Left kidney (tissue), 1 donor: ENCODE measurements at regions not wholly inside any gene's neighbourhood (a gene's known extent, or its start where the extent isn't known, plus 50 kb on each side); places are given as distances from the start of the nearest gene placed in this dataset.

Experiments used
- DNase-seq: peaks from one replicate; pipeline ENCODE4 v3.0.0-alpha.2; 2013

DNA sequence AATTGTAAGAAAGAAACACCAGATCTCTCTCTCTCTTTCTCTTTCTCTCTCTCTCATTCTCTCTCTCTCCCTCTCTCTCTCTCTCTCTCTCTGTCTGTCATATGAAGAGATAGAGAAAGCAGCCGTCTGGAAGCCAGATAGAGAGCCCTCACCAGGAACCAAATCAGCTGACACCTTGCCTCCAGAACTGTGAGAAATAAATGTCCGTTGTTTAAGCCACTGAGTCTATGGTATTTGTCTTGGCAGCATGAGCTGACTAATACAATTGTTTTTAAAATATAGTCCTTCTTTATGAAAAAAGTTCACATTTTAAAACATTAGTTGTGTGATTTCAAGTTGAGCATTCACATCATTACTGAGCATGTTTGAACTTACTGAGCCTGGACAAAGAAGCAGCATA is 275.6 kb downstream of the CETN3 start:
- DNase-seq, result no peak

GRCh38 chr5:90131383-90132133 is 278.0 kb downstream of the CETN3 start:
- DNase-seq, result no peak

DNA sequence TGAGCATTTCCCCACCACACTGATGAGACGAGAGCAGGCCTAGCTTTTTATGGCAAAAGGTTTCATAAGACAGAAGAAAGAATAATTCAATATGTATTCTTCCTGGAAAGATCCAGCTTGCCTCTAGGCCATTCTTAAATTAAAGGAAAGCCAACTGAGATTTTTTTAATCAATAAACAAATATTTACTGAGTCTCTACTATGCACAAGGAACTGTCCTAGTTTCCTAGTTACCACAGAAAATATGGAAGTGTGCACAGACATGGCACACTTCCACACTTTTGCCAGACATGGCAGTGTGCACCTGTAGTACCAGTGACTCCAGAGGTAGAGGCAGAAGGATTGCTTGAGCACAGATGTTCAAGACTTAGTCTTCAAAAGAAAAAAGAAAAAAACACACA is 281.0 kb downstream of the CETN3 start:
- no peak for DNase-seq

DNA sequence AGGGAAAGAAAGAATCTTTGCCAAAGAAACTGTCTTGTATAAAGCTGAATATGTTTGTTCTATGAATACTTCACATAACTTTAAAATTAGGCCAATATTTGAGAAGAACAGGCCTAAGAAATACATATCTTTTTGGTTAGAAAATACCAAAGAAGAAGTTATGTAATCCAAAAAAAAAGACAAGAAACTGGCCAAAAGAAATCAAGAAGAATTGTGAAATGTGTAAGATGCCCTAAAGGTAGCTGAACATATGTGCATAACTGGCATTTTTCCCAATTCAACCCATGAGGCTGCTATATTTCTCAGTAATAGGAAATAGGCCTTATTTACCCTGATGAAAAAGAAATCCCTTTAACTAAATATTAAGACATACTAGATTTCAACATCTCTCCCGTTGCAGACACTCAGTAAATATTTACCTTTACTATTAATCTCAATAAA is 290.0 kb downstream of the CETN3 start:
- no peak for DNase-seq

GRCh38 chr5:90117005-90117404 is 292.6 kb downstream of the CETN3 start:
- no peak for DNase-seq

GRCh38 chr5:90113108-90113507 is 296.4 kb downstream of the CETN3 start:
- no peak for DNase-seq

DNA sequence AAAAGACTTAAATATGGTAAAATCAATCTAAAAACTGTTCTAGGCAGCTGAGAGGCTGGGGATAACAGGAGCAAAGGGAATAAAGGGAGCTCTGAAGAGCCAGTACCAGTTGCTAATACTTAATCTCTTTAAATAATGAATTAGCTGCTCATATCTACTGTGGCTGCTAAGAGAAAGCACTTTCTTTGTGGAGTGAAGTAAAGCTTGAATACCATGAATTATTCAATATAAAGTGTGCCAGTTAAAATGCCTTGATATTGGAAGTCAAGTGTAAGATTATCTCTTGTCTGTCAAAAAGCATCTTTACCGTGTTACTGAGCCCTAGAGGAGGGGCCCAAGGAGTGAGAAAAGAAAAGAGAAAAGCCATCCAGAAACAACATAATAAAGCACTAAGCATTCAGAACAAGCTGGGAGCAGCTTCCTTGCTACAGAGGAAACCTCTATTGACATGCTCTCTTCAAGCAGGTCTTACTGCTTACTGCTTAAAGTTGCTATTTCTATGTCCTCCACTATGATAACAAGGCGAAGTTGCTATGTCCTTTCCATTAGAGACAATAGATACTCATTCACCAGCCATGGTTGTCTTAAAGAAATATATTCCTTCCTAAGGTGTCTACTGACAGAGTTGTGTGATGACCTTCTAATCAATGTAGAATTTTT is 297.4 kb downstream of the CETN3 start:
- no peak for DNase-seq

DNA sequence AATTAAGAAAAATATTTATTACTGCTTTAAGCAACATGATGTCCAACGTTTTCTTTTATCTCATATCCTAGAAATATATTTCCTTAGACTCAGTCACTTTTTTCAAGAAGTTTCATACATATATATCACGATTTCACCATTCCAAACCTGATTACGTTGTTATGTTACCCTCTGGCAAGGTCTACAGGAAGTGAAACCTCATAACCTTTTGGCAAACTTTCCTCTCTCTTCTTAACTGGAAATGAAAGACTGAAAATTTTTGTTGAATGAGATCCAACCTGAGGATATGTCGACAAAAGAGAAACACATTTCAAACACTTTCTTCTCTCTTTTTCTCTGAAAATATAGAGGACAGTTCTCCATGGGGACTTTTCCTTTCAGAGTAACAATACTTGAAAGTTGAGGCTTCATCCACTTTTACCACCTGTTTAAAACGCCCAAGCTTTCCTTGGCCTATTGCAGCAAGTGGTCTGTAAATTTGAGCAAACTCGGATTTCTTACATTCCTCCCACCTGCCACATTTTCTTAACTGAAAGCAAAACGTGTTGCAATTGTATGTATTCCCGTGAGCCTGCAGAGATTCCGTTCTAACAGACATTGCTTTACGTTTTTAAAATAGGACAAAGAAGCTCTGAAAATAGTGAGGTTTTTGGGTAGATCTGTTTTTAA is 298.1 kb downstream of the CETN3 start:
- DNase-seq, result no peak

GRCh38 chr5:90109285-90109684 is 300.3 kb downstream of the CETN3 start:
- no peak for DNase-seq

DNA sequence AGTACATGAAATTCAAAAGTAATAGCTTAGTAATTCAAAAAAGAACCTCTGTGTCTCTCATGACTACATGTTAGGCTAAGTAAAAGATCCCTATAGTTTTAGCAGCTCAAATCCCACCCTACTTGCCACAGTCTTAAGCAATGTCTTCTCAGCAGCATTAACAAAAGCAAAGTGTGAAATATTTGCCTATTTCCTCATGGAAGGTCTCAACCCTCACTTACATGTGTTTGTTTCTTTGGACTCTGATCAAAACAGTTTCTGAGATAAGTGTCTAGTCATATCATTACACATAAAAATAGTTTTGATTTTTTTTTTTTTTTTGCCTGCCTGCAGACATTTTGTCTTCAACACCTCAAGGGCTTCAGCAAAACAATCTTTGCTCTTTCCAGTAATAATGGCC is 310.5 kb downstream of the CETN3 start:
- DNase-seq, result no peak

GRCh38 chr5:90097082-90097477 is 312.5 kb downstream of the CETN3 start:
- no peak for DNase-seq

DNA sequence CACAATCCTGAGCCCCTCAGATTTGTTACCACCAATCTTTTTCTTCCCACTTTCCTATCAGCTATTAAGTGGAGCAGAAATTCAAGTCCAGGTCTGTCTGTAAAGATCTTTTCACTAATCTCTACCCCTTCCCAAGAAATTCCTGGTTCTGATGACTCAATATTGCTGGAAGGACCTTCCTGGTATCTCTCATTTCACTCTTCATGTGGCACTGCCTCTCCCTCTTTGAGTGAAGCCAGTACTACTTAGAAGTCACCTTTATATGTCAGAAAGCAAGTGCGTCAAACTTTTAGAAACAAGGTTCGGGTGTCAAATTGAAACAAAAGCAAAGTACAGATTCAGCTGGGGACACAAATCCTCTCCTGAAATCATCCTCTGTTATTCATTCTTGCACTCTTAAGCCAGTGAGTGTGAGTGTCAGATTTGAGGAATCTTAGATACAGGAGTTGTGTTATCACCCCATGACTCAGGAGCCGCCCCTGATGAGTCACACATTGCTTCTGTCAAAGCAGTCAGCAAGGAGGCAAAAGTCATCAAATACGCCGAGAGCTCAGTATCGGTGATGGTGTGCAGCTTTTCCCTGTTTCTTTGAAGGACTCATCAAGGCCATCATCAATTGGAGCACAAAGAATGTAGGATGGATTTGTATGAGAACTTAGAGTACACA is 313.0 kb downstream of the CETN3 start:
- no peak for DNase-seq

DNA sequence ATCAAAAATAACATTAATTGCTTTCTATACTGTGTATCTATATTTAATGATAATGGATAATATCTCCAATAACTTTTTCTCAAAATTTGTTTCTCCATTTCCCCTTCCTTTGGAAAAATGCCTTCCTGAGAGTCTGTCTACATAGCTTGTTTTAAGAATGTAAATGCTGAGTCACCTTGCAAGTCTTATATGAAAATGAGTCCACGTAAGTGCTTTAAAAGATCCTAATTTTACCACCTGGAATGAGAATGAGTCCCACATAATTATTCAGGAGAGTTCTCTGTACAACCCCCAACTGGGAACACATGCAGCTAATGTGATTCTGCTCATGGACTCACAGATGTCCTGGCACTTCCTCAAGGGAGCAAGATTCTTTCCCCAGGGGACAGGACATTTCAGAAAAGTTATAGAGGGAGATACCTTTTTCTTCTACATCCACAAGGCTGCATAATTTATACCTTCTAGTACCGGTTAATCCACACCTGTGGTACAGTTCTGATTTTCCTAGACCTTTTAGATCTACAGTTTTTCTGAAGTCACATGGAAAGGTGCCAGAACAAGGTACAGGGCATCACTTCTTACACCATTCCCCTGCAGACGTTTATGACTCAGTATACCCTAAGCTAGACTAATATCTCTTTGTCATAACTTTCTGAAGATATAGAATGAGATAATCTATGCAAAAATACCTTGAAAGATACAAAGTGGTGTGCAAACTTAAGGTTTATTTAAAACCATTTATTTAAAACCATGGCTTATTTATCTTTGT is 314.1 kb downstream of the CETN3 start:
- DNase-seq, result no peak

GRCh38 chr5:90093751-90094485 is 315.6 kb downstream of the CETN3 start:
- DNase-seq, result peak; percentile 29

DNA sequence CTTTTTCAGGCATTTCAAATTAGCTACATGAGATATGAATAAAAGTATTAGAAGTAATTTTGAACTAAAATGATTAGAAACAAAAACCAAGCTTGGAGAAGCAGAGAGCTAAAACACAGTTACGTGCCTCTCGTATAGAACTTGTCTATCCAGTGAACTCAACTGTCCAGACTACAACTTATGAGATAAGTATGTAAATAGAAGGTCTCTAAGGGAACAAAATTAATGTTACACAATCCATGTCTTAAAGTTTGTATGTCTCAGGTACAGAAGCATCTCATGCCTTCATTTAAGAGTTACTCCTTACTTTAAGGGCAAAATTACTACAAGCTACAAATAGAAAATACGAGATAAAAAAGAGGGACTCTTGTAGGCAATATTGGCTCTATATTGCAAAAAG is 316.8 kb downstream of the CETN3 start:
- DNase-seq, result no peak

DNA sequence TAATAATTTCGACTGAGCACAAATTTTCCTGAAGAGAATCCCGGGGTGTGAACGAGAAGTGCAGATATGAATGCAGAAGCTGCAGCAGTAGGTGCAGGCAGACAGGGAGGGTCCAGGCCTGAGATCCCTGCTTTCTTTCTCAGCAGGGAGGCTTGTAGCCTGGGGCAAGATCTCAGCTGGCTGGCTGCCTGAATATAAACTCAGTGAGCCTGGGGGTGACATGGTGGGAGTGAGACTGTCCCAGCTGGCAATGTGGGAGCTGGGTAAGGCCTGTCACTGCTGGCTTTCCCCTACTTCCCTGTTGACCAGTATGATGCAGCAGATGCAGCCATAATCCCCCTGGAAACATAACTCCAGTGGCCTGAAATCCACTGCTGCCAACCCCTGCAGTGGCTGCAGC is 325.2 kb downstream of the CETN3 start:
- DNase-seq, result no peak

DNA sequence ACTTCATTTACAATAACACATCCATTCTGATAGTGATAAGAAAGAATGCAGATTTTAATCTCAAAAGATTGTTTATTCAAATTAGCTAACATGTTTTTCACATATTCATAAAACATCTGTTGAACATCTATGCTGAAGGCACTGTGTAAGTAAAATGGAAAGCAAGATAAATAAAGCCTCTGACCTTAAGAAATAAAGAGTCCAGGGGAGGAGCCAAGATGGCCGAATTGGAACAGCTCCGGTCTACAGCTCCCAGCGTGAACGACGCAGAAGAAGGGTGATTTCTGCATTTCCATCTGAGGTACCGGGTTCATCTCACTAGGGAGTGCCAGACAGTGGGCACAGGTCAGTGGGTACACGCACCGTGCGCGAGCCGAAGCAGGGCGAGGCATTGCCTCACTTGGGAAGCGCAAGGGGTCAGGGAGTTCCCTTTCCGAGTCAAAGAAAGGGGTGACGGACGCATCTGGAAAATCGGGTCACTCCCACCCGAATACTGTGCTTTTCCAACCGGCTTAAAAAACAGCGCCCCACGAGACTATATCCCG is 336.5 kb downstream of the CETN3 start:
- DNase-seq, result peak; percentile 10

GRCh38 chr5:90071656-90072055 is 337.9 kb downstream of the CETN3 start:
- no peak for DNase-seq

DNA sequence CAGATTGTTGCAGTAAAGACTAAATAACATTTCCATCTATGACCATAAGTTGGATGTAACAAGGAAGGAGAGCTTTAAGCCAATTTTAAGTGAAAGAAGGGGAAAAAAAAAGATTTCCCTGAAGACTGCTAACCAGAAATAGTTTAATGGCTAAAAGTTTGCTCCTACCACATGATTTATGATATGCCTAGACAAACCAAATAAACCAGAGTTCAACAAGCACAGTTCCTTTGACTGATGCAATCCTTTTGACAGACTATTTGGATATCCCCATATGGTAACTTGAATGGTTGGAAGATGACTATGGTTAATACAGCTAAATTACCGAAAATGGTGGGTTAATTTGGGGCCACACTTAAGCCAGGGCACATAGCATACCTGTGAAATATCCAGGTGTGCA is 338.5 kb downstream of the CETN3 start:
- no peak for DNase-seq

GRCh38 chr5:90066920-90067319 is 342.6 kb downstream of the CETN3 start:
- DNase-seq, result no peak
